ENCODE measurements at regions not wholly inside any gene's neighbourhood (a gene's known extent, or its start where the extent isn't known, plus 50 kb on each side); places are given as distances from the start of the nearest gene placed in this dataset.
"Not testable (repeated sequence)": the region's sequence is repeated elsewhere in the genome, so short reads cannot be mapped to it uniquely, and the experiment has no call there.

GRCh38 chrX:140163371-140164159 is 198.2 kb upstream of the CXorf66 start:
- DNase-seq = no peak

- DNase-seq = no peak
Measured at GRCh38 chrX:140157611-140158010, 192.3 kb upstream of the CXorf66 start.

GRCh38 chrX:140157143-140157542 is 191.8 kb upstream of the CXorf66 start:
- DNase-seq = no peak

GRCh38 chrX:140151316-140151715 is 186.0 kb upstream of the CXorf66 start:
- DNase-seq = no peak

GRCh38 chrX:140149761-140150160 is 184.4 kb upstream of the CXorf66 start:
- DNase-seq = no peak

GRCh38 chrX:140141444-140142029 is 176.2 kb upstream of the CXorf66 start:
- no peak for DNase-seq

GRCh38 chrX:140138492-140138891 is 173.2 kb upstream of the CXorf66 start:
- not testable (repeated sequence) for DNase-seq

- DNase-seq = not testable (repeated sequence)
Measured at GRCh38 chrX:140138065-140138464, 172.7 kb upstream of the CXorf66 start.

- DNase-seq = no peak
Measured at GRCh38 chrX:140132937-140133336, 167.6 kb upstream of the CXorf66 start.

- no peak for DNase-seq
Measured at GRCh38 chrX:140123446-140123845, 158.1 kb upstream of the CXorf66 start.

GRCh38 chrX:140114059-140114458 is 148.7 kb upstream of the CXorf66 start:
- not testable (repeated sequence) for DNase-seq

GRCh38 chrX:140110081-140110650 is 144.8 kb upstream of the CXorf66 start:
- DNase-seq = no peak

- no peak for DNase-seq
Measured at GRCh38 chrX:140104760-140105159, 139.4 kb upstream of the CXorf66 start.

- DNase-seq = no peak
Measured at GRCh38 chrX:140099221-140099620, 133.9 kb upstream of the CXorf66 start.

- no peak for DNase-seq
Measured at GRCh38 chrX:140092121-140092520, 126.8 kb upstream of the CXorf66 start.

GRCh38 chrX:140091125-140091886 is 126.0 kb upstream of the CXorf66 start:
- peak; percentile 15 for DNase-seq

GRCh38 chrX:140090800-140091124 is 125.4 kb upstream of the CXorf66 start:
- DNase-seq = no peak

GRCh38 chrX:140088438-140088837 is 123.1 kb upstream of the CXorf66 start:
- no peak for DNase-seq

- no peak for DNase-seq
Measured at GRCh38 chrX:140087875-140088274, 122.6 kb upstream of the CXorf66 start.

- no peak for DNase-seq
Measured at GRCh38 chrX:140086691-140087090, 121.4 kb upstream of the CXorf66 start.

GRCh38 chrX:140074851-140075250 is 109.5 kb upstream of the CXorf66 start:
- not testable (repeated sequence) for DNase-seq

- DNase-seq = no peak
Measured at GRCh38 chrX:140071037-140071436, 105.7 kb upstream of the CXorf66 start.

- no peak for DNase-seq
Measured at GRCh38 chrX:140065961-140066662, 100.8 kb upstream of the CXorf66 start.

All from stimulated activated CD4-positive, alpha-beta T cell treated with anti-CD3 and anti-CD28 coated beads, Interleukin-4, amount 100 ng/mL, for 1 hour (primary cell).